HG03342 (cell line): ENCODE measurements at regions not wholly inside any gene's neighbourhood (a gene's known extent, or its start where the extent isn't known, plus 50 kb on each side); places are given as distances from the start of the nearest gene placed in this dataset.
"Not testable (repeated sequence)": the region's sequence is repeated elsewhere in the genome, so short reads cannot be mapped to it uniquely, and the experiment has no call there.

Source experiments
- ATAC-seq: cut with Tn5 transposase; IDR thresholded peaks from one replicate; pipeline ENCODE4 v1.9.1; 2021; ENCODE audit warnings: mild to moderate bottlenecking, moderate library complexity; ENCODE audit not compliant: unreplicated experiment

- ATAC-seq, result no peak
Measured at GRCh38 chrX:2574271-2574670, 73.5 kb upstream of the DHRSX start.

GRCh38 chrX:2572740-2573139 is 72.0 kb upstream of the DHRSX start:
- no peak for ATAC-seq

GRCh38 chrX:2568125-2568524 is 67.3 kb upstream of the DHRSX start:
- ATAC-seq, result no peak

- ATAC-seq, result no peak
Measured at GRCh38 chrX:2566055-2566454, 65.3 kb upstream of the DHRSX start.

- no peak for ATAC-seq
Measured at GRCh38 chrX:2561456-2561855, 60.7 kb upstream of the DHRSX start.

GRCh38 chrX:2559124-2559523 is 58.3 kb upstream of the DHRSX start:
- ATAC-seq, result no peak

GRCh38 chrX:2554891-2555290 is 54.1 kb upstream of the DHRSX start:
- no peak for ATAC-seq

- ATAC-seq, result not testable (repeated sequence)
Measured at GRCh38 chrX:2554066-2554465, 53.3 kb upstream of the DHRSX start.

GRCh38 chrX:2552621-2553201 is 51.9 kb upstream of the DHRSX start:
- no peak for ATAC-seq

GRCh38 chrX:2550328-2551020 is 49.7 kb upstream of the DHRSX start:
- no peak for ATAC-seq
